SH-SY5Y (cell line): ENCODE measurements at regions not wholly inside any gene's neighbourhood (a gene's known extent, or its start where the extent isn't known, plus 50 kb on each side); places are given as distances from the start of the nearest gene placed in this dataset.

Source experiments
- GATA2 ChIP-seq: IDR thresholded peaks from 2 replicates; pipeline ENCODE4 v1.6.1; 2011; ENCODE audit warnings: mild to moderate bottlenecking, low read depth, low read length
- GATA3 ChIP-seq: IDR thresholded peaks from 2 replicates; pipeline ENCODE4 v1.6.1; 2011; ENCODE audit warnings: low read depth, mild to moderate bottlenecking, low read length, moderate library complexity

DNA sequence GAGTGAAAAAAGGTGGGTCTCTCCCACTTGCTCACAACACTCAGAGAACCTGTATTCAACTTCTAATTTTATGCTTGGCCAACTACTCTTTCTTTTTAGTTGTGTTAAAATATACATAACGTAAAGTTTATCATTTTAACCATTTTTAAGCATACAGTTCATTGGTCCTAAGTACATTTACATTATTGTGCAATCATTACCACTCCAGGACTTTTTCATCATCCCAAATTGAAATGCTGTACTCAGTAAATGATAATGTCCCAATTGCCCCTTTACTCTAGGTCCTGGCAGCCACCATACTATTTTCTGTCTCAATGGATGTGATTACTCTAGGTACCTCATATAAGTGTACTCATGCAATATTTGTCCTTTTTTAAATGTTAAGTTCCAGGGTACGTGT is 212.3 kb upstream of the PLXNA2 start:
- TF ChIP-seq GATA2 (no peak), GATA3 (no peak)

DNA sequence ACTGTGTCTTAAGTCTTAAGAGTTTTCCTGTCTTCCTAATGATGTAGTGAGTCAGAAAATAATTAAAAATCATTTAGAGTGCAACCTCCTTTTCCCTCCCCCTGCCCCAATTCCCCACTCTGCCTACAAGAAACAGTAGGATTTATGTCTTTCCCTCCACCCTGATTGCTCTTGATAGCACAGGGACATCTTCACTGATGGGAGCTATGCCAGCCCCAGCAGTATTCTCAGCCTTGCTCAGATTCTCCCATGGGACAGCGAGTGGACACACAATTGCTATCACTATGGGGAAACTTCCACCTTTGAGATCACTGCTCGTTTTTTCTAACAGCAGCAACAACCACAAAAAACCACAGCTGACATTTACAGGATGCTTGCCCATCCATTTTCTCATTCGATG is 216.6 kb upstream of the PLXNA2 start:
- TF ChIP-seq GATA3 = no peak
- no peak for TF ChIP-seq GATA2

DNA sequence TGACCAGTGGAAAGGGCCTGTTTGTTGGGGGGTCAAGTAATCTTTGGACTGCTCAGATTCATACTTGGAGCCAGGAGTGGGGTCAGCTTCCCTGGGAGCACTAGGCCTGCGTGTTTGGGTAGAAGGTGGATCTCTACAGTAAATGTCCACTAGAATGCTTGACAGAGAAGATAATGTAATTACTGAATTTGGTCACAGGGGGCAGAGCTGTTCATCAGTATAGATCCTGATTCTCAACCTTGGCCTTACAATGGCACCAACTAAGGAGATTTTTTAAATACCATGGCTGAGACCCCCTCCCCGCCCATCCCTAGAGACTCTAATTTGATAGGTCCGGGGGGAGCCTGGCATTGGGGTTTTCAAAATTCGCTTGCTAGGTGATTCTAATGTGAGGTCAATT is 217.5 kb upstream of the PLXNA2 start:
- no peak for TF ChIP-seq GATA2
- no peak for TF ChIP-seq GATA3

DNA sequence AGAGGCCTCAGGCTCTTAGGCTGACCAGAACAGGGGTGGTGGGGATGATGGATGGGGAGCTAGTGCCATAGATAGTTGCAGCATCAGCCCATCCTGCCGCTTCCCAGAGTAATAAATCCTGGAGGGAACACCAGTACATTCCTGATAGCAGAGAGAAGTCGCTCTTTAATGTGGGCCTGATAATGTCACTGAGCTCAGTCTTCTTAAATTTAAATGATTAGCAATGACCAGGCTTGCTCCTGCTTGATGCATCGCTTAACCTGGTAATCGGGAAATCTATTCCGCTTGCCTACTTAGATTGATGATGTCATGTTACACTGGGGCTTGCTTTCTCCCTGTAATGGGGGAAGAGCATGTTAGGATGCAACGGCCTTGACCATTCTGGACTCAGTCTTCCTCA is 218.6 kb upstream of the PLXNA2 start:
- no peak for TF ChIP-seq GATA2
- no peak for TF ChIP-seq GATA3

DNA sequence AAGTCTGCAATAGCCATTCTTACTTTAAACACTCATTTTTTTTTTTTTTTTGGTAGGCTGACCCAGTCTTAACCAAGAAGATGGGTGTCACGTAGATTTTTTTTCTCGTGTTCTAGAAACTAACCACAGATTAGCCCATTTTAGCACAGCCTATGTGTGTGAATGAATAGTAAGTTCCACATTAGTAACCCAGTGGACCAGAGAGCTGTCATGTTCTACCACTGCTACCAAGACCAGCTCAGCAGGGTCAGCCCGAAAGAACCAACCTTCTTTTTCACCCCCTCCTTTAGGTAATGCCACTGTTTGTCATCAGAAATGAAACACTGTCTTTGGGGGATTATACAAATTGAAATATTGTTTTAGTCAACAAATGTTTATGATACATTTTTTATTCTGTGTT is 221.1 kb upstream of the PLXNA2 start:
- TF ChIP-seq GATA3 = no peak
- no peak for TF ChIP-seq GATA2

DNA sequence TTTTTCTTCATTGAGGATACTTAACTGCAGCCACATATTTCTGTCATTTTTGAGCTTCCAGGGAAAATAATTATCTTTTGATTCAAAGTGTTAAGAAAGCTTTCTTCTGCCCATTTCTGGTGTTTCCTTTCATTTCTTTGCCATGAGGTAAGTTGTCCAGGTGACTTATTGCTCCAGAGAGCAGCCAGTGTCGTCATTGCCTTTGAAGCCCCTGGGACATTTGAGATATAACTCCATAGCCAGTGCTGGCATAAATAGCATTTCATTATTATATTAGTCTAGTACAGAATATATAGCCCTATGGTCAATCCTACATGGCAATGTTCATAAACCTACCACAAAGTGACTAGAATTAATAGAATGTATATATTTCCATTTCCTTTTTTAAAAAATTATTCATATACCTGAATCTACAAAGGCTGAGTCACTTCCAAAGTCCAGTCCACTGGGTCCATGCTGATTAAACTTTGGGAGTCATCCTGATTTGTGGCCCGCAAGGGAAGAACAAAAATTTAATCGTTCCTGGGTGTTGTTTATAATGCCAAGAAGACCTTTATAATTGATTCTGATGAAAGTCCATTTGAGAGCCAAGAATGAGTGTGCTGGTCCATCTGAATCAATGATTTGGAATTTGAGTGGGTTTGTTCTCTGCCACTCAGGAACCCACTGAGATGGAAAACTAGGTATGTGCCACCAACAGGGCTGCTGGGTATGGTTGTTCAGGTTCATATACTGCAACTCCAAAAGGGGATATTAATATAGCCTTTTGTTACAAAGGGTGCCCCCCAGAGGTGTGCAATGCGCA is 221.8 kb upstream of the PLXNA2 start:
- TF ChIP-seq GATA3 = no peak
- TF ChIP-seq GATA2 = no peak

DNA sequence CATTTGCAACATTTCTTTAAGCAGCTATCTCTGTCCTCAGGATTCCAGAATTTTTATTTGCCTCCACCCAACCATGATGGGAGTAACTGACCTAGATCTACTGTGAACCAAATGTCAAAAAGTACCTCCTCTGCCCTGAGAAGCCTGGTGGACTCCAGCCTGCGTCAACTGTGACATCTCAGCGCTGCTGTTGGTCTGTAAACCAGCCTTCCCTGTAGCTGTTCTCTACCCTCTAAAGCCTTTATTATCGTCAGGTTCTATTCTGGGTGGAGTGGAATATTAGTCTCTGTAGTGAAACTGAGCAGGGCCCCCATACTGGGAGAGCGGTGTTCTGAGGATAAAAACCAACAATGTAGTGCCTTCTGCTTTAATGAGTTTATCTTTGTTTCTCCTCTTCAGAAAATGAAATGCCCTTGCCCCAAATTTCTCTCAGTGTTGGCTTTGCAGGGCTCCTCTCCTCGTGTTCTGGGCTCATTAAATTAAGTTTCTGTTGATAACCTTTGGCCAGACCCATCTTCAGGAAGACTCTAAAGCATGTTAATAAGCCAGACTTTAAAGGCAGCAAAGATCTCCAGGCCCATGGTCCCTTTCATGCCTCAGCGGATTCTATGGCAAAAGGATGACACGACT is 223.1 kb upstream of the PLXNA2 start:
- TF ChIP-seq GATA3 (no peak), GATA2 (no peak)

DNA sequence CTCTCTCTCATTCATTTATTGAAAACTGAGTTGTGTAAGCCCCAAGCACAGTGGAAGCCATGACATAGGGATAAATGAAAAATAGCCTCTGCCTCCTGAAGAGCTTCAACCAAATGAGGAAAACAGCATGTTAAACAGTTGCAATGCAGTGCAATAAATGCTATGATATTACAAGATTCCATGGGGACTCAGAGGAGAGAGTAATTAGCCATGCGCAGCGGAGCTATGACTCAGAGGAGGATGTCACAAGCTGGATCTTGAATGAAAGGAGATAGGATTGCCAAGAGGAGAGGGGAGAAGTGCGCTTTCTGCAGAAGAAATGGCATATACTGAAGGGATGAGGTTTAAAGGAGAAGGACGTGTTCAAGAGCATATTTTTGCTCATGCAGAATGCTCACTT is 231.3 kb upstream of the PLXNA2 start:
- TF ChIP-seq GATA2 = no peak
- no peak for TF ChIP-seq GATA3

DNA sequence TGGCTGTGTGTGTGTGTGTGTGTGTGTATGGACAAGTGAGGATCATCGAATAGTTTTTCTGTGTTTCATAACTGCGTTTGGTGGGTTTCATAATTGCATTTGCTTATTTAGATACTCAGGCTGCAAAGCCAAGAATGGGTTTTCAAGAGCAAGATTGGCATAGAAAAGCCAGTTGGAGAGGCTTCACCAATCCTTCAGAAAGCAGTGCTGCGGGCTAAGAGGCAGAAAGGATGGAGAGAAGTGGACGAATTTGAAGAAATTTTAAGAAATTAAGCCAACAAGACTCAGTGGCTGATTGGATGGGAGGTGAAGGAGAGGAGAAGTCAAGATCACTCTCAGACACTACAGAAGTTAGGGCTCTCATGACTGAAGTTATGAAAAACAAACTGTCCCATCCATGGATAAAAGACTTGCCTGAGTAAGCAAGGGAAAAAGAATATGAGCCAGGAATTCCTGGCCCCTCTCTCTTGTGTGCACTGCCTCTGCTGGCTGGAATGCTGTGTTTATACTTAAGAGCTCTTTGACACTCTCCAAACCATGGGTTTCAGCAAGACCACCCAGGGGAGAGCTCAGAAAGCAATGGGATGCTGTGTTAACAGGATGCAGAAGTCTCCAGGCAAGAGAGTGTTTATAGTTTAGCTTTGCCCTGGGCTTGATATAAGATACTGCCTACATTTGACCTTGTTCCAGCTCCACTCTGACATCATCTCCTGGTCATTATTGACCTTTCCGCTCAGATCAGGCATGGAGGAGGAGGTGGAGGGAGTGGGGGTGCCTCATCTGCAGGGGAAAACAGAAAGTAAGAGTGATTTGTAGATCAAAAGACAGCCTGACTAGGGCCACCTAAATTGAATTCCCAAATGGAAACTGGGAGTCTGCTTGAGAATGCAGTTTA is 232.0 kb upstream of the PLXNA2 start:
- TF ChIP-seq GATA2 (peak; percentile 88), GATA3 (peak; percentile 75; the same call in 1 of the 2 replicates)

DNA sequence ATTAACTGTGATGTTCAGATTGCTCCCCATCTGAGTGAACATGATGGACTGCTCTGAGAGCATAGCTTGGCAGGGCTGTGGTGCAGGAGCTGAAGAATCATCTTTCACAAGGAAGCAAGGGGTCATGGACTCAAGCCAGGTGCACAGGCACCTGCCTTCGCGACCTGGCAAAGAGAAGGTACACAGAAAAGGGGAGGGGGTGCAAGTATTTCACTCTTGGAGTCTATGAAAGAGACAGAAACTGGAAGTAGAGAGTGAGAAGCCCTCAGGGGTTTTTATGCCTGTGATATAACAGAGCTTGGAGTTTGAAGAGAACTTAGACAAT is 232.6 kb upstream of the PLXNA2 start:
- TF ChIP-seq GATA2 = peak; percentile 33
- TF ChIP-seq GATA3 = no peak

DNA sequence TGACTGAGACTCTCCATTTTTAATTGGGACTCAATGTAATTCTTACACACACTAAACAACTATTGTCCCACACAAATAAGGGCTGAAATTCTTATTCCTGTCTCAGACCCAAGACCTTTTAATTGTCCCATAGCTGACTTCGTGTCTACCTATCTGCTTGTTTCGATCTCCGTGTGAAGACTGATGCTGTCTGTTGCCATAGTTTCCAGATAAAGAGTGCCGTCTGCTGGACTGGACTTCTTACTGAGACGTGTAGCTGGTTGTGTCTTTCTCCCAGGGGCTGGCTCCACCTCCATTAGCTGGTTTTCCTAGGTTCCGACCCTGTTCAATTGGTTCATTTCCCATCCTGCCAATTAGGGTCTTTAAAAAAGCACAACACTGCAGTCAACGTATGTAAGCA is 235.3 kb upstream of the PLXNA2 start:
- TF ChIP-seq GATA3 = no peak
- TF ChIP-seq GATA2 = no peak

DNA sequence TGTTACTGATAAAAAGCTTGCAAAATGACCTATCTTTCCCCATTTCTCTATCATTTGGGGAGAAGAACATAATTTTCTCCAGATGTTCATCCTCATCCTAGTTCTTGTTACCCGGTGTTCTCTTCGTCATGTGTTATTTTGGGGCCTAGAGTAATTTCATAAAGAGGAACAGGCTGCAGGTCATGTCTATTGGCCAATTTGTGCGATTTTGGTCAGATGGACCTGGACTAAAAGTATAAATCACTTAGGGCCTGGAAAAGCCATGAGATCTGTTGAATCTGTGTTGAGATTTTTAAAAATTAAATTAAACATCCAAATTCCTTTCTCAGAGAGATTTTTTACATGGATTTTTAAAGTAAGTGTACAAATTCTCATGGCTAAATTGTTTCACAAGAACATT is 241.3 kb upstream of the PLXNA2 start:
- TF ChIP-seq GATA2 = no peak
- no peak for TF ChIP-seq GATA3

DNA sequence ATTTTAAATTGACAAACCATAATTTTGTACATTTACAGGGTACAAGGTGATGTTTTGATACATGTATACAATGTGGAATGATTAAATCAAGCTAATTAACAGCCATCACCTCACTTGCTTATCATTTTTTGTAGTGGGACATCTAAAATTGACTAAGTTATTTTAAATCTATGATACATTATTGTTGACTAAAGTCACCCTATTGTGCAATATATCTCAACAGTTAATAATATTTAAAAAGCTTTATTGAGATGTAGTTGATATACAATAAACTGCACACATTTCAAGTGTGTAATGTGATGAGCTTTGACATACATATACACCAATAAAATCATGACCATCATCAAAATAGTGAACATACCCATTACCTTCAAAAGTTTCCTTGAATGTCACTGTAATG is 242.5 kb upstream of the PLXNA2 start:
- TF ChIP-seq GATA2 (no peak), GATA3 (no peak)

DNA sequence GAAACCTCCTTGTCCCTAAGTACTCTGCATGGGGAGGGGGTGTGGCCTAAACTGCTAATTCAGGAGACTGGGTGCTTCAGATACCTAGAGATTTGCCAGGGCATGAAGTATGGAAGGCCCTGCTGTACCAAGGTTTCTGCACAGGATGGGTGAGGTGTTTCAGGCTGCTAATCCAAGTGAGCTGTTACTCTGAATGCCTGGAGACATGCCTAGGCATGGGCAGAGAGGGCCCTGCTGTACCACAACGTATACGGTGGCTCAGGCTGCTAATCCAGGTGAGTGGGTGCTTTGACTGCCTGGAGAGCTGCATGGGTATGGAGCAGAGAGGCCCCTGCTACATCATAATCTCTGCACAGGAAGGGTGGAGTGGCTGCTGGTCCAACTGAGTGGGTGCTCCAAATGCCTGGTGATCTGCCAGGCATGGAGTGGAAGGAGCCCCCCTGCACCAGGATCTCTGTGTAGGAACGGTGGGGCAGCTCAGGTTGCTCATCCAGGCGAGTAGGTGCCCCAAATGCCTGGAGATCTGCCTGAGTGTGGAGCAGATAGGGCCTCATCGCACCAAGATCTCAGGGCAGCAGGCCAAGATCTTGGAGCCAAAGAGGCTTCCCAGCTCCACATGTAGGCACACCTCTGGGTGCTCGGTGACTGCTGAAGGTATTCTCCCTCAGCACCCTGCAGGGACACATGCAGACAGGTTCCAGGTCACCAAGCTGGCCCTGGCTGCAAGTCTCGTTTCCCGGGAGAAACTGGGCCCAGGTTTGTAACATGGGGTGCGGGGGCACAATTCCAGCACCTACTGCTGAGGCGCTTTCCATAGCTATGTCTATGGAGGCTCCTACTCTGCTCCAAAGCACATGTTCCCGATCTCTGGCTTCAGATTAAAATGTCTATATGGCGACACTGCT is 252.5 kb upstream of the PLXNA2 start:
- TF ChIP-seq GATA3 = no peak
- TF ChIP-seq GATA2 = no peak
